ENCODE measurements at regions not wholly inside any gene's neighbourhood (a gene's known extent, or its start where the extent isn't known, plus 50 kb on each side); places are given as distances from the start of the nearest gene placed in this dataset.

DNA sequence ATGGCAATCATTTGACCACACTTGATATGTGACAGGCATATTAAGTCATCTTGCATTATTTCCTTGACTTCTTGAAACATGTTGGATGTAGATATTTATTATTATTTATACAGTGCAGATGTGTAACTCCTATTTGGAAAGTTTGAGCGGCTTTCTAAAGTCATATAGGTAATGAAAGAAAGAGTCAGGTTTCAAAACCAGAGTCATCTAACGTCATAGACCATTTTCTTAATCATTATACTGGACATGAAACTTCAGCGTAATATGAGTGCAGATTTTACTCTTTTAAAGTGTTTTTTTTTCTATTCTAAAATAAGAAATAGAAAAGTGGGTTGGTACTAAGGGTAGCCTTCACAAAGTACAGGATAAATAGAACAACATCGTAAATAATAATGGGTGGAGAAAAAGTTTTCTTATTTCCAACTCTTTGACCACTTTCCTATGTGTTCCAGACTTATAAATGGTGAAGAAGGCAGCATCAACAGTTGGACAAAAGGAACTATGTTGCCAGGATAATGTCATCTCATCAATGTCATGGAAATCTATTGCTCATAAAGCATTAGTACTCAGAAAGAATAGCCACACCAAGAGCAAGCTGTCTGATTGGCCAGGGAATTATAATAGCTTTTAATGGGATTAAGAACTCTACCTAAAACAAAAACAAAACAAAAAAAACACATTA, 108.0 kb upstream of the PCDH18 start:
- TF ChIP-seq CTCF (tag by site-specific recombination; IDR thresholded peaks at IDR 0.05) (no peak), ZNF391 (tag by site-specific recombination; IDR thresholded peaks at IDR 0.05; ENCODE audit: borderline replicate concordance, low read depth) (no peak), KLF9 (tag by site-specific recombination; IDR thresholded peaks at IDR 0.05; ENCODE audit: low read depth) (no peak), SP2 (tag by site-specific recombination; IDR thresholded peaks at IDR 0.05) (no peak), KLF16 (tag by site-specific recombination; IDR thresholded peaks at IDR 0.05) (no peak), ZBTB49 (tag by site-specific recombination; IDR thresholded peaks at IDR 0.05; ENCODE audit: low read depth) (no peak), ZNF501 (tag by site-specific recombination; IDR thresholded peaks at IDR 0.05) (no peak), ZBTB8A (tag by site-specific recombination; IDR thresholded peaks at IDR 0.05) (no peak), SETDB1 (IDR thresholded peaks at IDR 0.05; ENCODE audit: insufficient read length, low read length) (no peak)
- TF ChIP-seq, protein P1, sequence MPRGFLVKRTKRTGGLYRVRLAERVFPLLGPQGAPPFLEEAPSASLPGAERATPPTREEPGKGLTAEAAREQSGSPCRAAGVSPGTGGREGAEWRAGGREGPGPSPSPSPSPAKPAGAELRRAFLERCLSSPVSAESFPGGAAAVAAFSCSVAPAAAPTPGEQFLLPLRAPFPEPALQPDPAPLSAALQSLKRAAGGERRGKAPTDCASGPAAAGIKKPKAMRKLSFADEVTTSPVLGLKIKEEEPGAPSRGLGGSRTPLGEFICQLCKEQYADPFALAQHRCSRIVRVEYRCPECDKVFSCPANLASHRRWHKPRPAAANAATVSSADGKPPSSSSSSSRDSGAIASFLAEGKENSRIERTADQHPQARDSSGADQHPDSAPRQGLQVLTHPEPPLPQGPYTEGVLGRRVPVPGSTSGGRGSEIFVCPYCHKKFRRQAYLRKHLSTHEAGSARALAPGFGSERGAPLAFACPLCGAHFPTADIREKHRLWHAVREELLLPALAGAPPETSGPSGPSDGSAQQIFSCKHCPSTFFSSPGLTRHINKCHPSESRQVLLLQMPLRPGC (tag by site-specific recombination; IDR thresholded peaks at IDR 0.05) = no peak
- TF ChIP-seq, protein P2, sequence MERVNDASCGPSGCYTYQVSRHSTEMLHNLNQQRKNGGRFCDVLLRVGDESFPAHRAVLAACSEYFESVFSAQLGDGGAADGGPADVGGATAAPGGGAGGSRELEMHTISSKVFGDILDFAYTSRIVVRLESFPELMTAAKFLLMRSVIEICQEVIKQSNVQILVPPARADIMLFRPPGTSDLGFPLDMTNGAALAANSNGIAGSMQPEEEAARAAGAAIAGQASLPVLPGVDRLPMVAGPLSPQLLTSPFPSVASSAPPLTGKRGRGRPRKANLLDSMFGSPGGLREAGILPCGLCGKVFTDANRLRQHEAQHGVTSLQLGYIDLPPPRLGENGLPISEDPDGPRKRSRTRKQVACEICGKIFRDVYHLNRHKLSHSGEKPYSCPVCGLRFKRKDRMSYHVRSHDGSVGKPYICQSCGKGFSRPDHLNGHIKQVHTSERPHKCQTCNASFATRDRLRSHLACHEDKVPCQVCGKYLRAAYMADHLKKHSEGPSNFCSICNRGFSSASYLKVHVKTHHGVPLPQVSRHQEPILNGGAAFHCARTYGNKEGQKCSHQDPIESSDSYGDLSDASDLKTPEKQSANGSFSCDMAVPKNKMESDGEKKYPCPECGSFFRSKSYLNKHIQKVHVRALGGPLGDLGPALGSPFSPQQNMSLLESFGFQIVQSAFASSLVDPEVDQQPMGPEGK (tag by site-specific recombination; IDR thresholded peaks at IDR 0.05) = no peak

All from HEK293 (cell line).